ENCODE measurements at regions not wholly inside any gene's neighbourhood (a gene's known extent, or its start where the extent isn't known, plus 50 kb on each side); places are given as distances from the start of the nearest gene placed in this dataset.

DNA sequence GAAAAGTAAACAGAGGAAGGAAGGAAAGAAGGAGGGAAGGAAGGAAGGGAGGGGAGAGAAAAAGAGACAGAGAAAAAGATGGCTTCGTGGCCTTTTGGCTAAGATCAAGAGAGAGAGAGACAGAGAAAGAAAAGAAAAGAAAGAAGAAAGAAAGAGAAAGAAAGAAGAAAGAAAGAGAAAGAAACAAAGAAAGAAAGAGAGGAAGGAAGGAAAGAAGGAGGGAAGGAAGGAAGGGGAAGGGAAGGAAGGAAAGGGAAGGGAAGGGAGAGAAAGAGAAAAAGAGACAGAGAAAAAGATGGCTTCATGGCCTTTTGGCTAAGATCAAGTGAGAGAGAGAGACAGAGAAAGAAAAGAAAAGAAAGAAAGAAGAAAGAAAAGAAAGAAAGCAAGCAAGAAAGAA, 91.4 kb downstream of the PRLHR start:
- no peak for TF ChIP-seq SREBF2 (CRISPR knock-in tag; IDR thresholded peaks at IDR 0.05)
- TF ChIP-seq, protein P1, sequence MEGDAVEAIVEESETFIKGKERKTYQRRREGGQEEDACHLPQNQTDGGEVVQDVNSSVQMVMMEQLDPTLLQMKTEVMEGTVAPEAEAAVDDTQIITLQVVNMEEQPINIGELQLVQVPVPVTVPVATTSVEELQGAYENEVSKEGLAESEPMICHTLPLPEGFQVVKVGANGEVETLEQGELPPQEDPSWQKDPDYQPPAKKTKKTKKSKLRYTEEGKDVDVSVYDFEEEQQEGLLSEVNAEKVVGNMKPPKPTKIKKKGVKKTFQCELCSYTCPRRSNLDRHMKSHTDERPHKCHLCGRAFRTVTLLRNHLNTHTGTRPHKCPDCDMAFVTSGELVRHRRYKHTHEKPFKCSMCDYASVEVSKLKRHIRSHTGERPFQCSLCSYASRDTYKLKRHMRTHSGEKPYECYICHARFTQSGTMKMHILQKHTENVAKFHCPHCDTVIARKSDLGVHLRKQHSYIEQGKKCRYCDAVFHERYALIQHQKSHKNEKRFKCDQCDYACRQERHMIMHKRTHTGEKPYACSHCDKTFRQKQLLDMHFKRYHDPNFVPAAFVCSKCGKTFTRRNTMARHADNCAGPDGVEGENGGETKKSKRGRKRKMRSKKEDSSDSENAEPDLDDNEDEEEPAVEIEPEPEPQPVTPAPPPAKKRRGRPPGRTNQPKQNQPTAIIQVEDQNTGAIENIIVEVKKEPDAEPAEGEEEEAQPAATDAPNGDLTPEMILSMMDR (IDR thresholded peaks at IDR 0.05 in 2 of 3, conservative IDR thresholded peaks at IDR 0.05 in 1 of 3; ENCODE audit: insufficient read depth in 2 of 3, low read depth in 1 of 3, low read length in 3 of 3) = no peak
- no peak for TF ChIP-seq EZH2 (IDR thresholded peaks at IDR 0.05; ENCODE audit: borderline replicate concordance, low read depth, low read length)
- TF ChIP-seq, protein P2, sequence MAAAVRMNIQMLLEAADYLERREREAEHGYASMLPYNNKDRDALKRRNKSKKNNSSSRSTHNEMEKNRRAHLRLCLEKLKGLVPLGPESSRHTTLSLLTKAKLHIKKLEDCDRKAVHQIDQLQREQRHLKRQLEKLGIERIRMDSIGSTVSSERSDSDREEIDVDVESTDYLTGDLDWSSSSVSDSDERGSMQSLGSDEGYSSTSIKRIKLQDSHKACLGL (CRISPR knock-in tag; IDR thresholded peaks at IDR 0.05; ENCODE audit: borderline replicate concordance, poor library complexity, severe bottlenecking) = no peak
- no peak for TF ChIP-seq ZZZ3 (IDR thresholded peaks at IDR 0.05)
- no peak for TF ChIP-seq RBBP5 (IDR thresholded peaks at IDR 0.05; ENCODE audit: borderline replicate concordance, insufficient read depth, low read length, poor library complexity, severe bottlenecking)
- TF ChIP-seq PCBP1 (IDR thresholded peaks at IDR 0.05; ENCODE audit: low read depth, low read length, poor library complexity, severe bottlenecking) = no peak
- TF ChIP-seq, protein P3, sequence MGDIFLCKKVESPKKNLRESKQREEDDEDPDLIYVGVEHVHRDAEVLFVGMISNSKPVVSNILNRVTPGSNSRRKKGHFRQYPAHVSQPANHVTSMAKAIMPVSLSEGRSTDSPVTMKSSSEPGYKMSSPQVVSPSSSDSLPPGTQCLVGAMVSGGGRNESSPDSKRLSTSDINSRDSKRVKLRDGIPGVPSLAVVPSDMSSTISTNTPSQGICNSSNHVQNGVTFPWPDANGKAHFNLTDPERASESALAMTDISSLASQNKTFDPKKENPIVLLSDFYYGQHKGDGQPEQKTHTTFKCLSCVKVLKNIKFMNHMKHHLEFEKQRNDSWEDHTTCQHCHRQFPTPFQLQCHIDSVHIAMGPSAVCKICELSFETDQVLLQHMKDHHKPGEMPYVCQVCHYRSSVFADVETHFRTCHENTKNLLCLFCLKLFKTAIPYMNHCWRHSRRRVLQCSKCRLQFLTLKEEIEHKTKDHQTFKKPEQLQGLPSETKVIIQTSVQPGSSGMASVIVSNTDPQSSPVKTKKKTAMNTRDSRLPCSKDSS (IDR thresholded peaks at IDR 0.05; ENCODE audit: low read depth, partially characterized antibody) = no peak
- no peak for TF ChIP-seq SUPT5H (IDR thresholded peaks at IDR 0.05)
- TF ChIP-seq POLR2A (conservative IDR thresholded peaks at IDR 0.05) = no peak
- no peak for TF ChIP-seq TEAD1 (CRISPR knock-in tag; IDR thresholded peaks at IDR 0.05)
- TF ChIP-seq FOXJ3 (CRISPR knock-in tag; IDR thresholded peaks at IDR 0.05) = no peak
- TF ChIP-seq, protein P4, sequence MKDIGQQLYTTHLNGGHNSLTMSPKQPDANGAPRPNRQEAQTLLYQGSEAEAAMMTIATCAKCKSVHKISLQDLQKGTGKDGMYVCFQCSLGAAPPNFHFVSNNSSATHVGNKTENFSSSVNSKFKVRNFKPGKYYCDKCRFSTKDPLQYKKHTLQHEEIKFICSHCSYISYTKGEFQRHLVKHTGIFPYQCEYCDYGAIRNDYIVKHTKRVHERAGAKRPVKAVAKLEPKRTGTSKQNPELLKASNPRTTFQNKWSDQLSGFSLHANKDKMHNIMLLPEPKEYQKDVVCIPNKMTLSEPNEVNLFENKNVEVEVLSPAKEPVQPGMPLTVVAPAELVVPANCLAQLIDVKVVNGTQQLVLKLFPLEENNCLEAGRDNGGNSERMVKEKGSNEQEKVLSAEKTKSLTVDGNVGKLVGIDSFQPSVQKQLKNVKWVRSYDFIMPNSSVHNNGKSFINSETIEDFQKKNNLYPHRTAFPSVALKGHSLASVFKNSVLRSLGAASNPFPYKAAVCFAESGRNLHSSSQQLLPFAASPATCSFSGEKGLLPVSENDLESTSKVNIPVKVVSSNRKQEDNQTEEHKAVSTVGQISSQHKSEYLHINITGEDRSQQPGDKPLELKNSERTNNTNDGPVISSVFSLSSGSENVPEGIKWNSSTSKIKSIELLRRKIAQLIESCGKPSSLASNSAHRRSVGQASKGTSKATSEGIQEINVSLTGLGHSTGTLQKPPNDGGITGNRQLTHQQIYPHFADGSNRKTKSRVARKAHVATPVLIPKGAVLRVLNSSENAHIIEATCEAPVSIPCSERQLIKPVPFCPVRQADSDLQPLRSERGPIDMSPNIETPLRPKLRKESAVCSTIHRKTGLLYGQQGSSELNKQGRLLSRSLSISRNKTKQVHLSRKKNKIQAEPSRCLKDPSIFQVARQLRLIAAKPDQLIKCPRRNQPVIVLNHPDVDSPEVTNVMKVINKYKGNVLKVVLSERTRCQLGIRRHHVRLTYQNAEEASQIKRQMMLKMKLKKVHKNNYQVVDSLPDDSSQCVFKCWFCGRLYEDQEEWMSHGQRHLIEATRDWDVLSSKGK (CRISPR knock-in tag; IDR thresholded peaks at IDR 0.05) = no peak

Measured in K562 (cell line).